ENCODE measurements at regions not wholly inside any gene's neighbourhood (a gene's known extent, or its start where the extent isn't known, plus 50 kb on each side); places are given as distances from the start of the nearest gene placed in this dataset.

DNA sequence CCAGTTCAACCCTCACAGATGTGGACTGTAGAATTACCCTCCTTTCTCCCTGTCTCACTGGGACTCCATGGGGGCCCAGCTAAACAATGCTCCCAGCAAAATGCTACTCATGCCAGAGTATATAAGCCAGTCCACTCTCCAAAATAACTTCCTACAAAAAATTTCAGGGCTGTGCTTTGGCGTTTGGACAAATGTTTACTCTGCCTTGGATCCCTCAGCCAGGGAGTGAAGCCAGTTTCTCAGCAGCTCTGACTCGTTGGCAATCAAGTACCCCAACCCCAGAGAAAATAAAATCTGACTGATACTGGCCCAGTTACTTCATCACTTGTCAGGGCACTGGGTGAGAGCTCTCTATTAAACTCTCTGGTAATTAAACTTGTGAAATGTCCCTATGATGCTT is 250.4 kb downstream of the TSHZ3 start:
- Histone ChIP-seq H4K91ac (ENCODE audit: insufficient read length, low read depth, low read length) (no peak overlapping the region), H2BK12ac (ENCODE audit: insufficient read length, low read depth, low read length) (no peak overlapping the region), H3K79me2 (ENCODE audit: insufficient read depth, low read length) (no peaks in the 10 kb centered on the region), H3K9me3 (ENCODE audit: control insufficient read depth, low read depth, low read length) (no peaks in the 10 kb centered on the region), H4K5ac (ENCODE audit: insufficient read length, low read depth, low read length) (no peak overlapping the region), H3K18ac (ENCODE audit: insufficient read length, low read depth, low read length) (no peak overlapping the region), H3T11ph (ENCODE audit: low read length) (no peak overlapping the region), H3K4me2 (ENCODE audit: insufficient read depth, insufficient read length, low read length) (no peak overlapping the region), H4K8ac (replicated peaks; ENCODE audit: insufficient read length, low read depth, low read length) (no peak overlapping the region), H2BK120ac (ENCODE audit: low read depth, low read length, poor library complexity, severe bottlenecking) (no peak overlapping the region), H3K4ac (ENCODE audit: low read depth, low read length) (no peak overlapping the region), H2AK5ac (ENCODE audit: insufficient read length, low read length) (no peak overlapping the region), H3K4me1 (ENCODE audit: insufficient read depth, low read length) (peaks cover 8% of the 10 kb centered on the region), H2BK15ac (ENCODE audit: low read depth, low read length) (no peak overlapping the region), H3K9ac (ENCODE audit: extremely low read depth, insufficient read length, low read length) (no peak overlapping the region), H2AFZ (ENCODE audit: low read length) (no peak overlapping the region), H3K23ac (ENCODE audit: insufficient read length, low read depth, low read length) (no peak overlapping the region), H2BK5ac (ENCODE audit: insufficient read length, low read length) (no peak overlapping the region), H3K79me1 (ENCODE audit: insufficient read depth, low read depth, low read length, poor library complexity, severe bottlenecking) (no peaks in the 10 kb centered on the region), H2BK20ac (ENCODE audit: low read depth, low read length, poor library complexity, severe bottlenecking) (no peak overlapping the region), H3K14ac (ENCODE audit: insufficient read depth, low read length) (no peak overlapping the region), H3K56ac (ENCODE audit: insufficient read length, low read depth, low read length) (no peak overlapping the region), H3K27me3 (ENCODE audit: insufficient read depth, low read length) (no peaks in the 10 kb centered on the region), H3K23me2 (ENCODE audit: insufficient read length, low read depth, low read length, poor library complexity, severe bottlenecking) (no peaks in the 10 kb centered on the region), H4K20me1 (ENCODE audit: control insufficient read depth, insufficient read depth, insufficient read length) (no peaks in the 10 kb centered on the region), H3K27ac (ENCODE audit: insufficient read length, low read depth, low read length) (no peak overlapping the region)
- Mint-ChIP-seq H3K9me3 (no peaks in the 10 kb centered on the region), H3K4me1 (peaks cover 27 to 28% of the 10 kb centered on the region in 2 experiments), H3K27me3 (ENCODE audit: low read depth) (no peaks in the 10 kb centered on the region), H3K36me3 (ENCODE audit: insufficient read depth in 1 of 3, low read depth in 3 of 3) (no peaks in the 10 kb centered on the region), H3K4me3 (no peak overlapping the region), H3K27ac (no peak overlapping the region)
- TF ChIP-seq, protein P1, sequence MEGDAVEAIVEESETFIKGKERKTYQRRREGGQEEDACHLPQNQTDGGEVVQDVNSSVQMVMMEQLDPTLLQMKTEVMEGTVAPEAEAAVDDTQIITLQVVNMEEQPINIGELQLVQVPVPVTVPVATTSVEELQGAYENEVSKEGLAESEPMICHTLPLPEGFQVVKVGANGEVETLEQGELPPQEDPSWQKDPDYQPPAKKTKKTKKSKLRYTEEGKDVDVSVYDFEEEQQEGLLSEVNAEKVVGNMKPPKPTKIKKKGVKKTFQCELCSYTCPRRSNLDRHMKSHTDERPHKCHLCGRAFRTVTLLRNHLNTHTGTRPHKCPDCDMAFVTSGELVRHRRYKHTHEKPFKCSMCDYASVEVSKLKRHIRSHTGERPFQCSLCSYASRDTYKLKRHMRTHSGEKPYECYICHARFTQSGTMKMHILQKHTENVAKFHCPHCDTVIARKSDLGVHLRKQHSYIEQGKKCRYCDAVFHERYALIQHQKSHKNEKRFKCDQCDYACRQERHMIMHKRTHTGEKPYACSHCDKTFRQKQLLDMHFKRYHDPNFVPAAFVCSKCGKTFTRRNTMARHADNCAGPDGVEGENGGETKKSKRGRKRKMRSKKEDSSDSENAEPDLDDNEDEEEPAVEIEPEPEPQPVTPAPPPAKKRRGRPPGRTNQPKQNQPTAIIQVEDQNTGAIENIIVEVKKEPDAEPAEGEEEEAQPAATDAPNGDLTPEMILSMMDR (conservative IDR thresholded peaks at IDR 0.05): no peak
- WGBS (ENCODE audit: extremely low coverage, insufficient read length, low lambda C conversion rate): no CpG with 5 or more reads among the region's 2 CpGs
- DNase-seq: no peak

All from H9 (cell line).